Renal pelvis (tissue), 1 donor: ENCODE measurements at regions not wholly inside any gene's neighbourhood (a gene's known extent, or its start where the extent isn't known, plus 50 kb on each side); places are given as distances from the start of the nearest gene placed in this dataset.
"Not testable (repeated sequence)": the region's sequence is repeated elsewhere in the genome, so short reads cannot be mapped to it uniquely, and the experiment has no call there.

Source experiments
- DNase-seq: peaks from one replicate; pipeline ENCODE4 v3.0.0-alpha.2; 2013

DNA sequence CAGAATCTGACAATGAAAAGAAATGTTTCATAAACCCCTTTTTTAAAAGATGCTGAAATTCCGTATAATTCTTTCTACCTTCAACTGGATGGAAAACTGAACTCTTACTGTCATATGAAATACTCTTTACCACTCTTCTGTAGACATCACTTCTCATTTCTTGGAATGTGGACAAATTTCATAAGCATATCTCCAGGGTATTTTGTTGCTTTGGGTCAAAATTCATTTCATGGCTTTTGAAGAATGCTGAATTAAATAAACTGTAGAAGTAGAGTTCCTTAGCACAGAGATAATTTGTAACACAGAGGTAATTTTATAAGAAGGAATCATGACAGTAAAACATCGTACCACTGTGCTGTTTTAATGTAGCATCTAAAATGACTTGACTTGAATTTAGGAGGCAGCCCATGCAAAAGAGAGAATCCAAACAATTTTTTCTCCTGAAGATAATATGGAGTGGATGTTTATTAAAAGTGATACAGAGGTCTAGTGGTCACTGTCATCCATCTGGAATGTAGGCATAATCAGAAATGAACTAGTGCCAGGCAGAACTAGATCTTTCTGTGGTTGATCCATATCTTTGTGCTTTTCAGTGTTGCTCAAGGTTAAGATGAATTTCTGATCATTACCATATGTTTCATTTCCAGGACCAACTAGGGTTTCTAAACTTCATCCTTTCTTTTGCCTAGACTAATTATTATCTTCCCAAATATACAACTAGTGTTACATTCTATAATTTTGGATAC, 492.0 kb downstream of the KIF20B start:
- no peak for DNase-seq

GRCh38 chr10:90195288-90195840, 494.0 kb downstream of the KIF20B start:
- no peak for DNase-seq

GRCh38 chr10:90197766-90198165, 496.4 kb downstream of the KIF20B start:
- no peak for DNase-seq

DNA sequence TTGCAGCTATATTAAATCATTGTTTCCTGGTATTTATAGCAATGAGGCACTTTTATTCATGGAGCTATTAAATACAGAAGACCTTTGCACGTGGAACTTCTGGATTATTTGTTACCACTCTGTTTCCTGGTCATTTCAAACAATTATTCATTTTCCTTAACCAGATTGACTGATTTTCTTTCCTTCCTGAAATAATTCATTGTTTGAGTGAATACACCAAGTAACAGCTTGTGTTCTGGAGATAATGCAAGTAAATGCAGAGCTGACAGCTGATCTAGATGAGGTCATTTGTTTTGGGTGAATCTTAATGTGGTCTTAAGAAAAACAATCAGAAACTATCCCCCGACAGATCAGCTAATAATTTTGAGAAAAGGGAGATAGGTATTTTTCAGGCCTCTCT, 497.7 kb downstream of the KIF20B start:
- peak; percentile 50 for DNase-seq

GRCh38 chr10:90199513-90199912, 498.1 kb downstream of the KIF20B start:
- no peak for DNase-seq

- DNase-seq = no peak
Observed at GRCh38 chr10:90204131-90204955, 503.0 kb downstream of the KIF20B start.

DNA sequence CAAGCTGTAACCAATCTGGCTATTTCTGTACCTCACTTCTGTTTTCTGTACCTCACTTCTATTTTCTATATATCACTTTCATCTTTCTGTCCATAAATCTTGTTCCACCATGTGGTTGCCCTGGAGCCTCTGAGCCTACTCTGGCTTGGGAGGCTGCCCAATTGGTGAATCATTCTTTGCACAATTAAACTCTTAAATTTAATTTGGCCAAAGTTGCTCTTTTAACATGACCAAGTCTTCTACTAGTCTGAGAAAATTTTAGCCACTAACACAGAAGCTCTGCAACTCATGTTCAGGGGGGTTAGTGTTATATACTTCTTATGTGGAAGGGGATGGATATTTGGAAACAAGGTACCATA, 503.5 kb downstream of the KIF20B start:
- no peak for DNase-seq

- no peak for DNase-seq
Observed at GRCh38 chr10:90205340-90205739, 503.9 kb downstream of the KIF20B start.

DNA sequence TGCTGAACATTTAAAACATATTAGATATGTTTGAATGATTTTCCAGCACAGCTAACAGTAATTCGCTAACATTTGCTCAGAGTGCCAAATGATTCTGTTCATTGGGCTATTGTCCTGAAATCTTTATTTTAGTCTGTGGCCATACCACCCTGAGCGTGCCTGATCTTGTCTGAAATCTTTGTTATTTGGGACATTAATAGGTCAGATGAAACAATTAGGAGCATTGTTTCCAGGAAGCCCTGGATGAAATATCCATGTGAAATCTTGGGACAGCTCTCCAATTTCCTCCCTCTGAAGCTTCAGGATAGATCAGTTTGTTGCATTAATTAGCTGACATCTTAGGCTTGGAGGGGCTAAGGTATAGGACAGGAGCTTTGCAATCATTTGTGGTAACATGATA, 512.0 kb downstream of the KIF20B start:
- DNase-seq = no peak

GRCh38 chr10:90218846-90219245, 517.5 kb downstream of the KIF20B start:
- no peak for DNase-seq

- DNase-seq = no peak
Observed at GRCh38 chr10:90222372-90222771, 521.0 kb downstream of the KIF20B start.

DNA sequence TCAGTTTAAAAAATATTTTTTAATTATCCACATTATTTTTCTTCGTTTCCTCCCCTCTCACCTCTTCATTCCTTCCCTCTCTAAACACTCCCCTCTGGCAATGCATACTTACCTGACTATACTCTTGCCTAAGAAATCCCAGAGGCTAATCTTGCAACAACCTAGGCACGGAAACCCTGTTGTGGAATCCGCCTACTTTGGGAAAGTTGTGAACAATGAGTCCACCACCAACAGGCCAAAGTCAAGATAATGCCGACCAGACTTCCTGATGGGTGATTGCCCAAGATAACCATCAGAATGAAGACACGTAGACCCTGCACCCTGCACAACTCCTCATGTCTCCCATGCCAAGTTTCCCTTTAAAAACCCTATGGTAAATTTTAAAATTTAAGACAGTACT, 521.5 kb downstream of the KIF20B start:
- DNase-seq = no peak

GRCh38 chr10:90224791-90225566, 523.6 kb downstream of the KIF20B start:
- DNase-seq = no peak

- DNase-seq = no peak
Observed at GRCh38 chr10:90226517-90226916, 525.1 kb downstream of the KIF20B start.

DNA sequence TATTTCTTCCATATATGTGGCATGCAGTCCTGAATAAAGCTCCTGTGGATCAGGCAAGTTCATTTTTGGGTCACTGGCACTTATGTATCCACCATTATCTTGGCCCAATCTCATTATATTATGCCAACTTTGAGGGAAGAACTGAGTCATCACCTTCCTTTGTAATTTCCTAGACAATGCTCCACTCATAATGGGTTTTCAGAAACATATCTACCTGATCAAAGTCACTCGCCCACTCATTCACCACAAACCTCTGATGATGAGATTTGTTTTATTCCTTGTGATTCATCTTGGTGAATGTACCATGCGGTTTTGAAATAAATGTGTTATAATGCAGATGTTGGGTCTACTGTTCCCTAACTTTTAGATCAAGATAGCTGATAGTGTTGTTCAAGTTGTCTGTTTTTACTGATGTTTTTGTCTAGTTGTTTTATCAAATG, 525.8 kb downstream of the KIF20B start:
- DNase-seq = no peak

- no peak for DNase-seq
Observed at GRCh38 chr10:90227786-90228185, 526.4 kb downstream of the KIF20B start.

GRCh38 chr10:90229486-90229885, 528.1 kb downstream of the KIF20B start:
- DNase-seq = no peak

DNA sequence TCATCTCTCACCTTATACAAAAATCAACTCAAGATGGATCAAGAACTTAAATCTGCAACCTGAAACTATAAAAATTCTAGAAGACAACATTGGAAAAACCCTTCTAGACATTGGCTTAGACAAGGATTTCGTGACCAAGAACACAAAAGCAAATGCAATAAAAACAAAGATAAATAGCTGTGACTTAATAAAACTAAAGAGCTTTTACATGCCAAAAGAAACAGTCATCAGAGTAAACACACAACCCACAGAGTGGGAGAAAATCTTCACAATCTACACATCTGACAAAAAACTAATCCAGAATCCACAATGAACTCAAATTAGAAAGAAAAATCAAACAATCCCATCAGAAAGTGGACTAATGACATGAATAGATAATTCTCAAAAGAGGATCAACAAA, 532.4 kb downstream of the KIF20B start:
- not testable (repeated sequence) for DNase-seq

GRCh38 chr10:90245623-90246022, 544.2 kb downstream of the KIF20B start:
- DNase-seq = no peak

DNA sequence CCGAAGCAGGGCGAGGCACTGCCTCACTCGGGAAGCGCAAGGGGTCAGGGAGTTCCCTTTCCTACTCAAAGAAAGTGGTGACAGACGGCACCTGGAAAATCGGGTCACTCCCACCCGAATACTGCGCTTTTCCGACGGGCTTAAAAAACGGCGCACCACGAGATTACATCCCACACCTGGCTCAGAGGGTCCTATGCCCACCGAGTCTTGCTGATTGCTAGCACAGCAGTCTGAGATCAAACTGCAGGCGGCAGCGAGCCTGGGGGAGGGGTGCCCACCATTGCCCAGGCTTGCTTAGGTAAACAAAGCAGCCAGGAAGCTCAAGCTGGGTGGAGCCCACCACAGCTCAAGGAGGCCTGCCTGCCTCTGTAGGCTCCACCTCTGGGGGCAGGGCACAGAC, 549.4 kb downstream of the KIF20B start:
- DNase-seq = not testable (repeated sequence)

- DNase-seq = no peak
Observed at GRCh38 chr10:90269699-90270098, 568.3 kb downstream of the KIF20B start.
